Neural cell (in vitro differentiated cells): ENCODE measurements at regions not wholly inside any gene's neighbourhood (a gene's known extent, or its start where the extent isn't known, plus 50 kb on each side); places are given as distances from the start of the nearest gene placed in this dataset.

Source experiments
- H2AFZ ChIP-seq: fragments of 200-600, 300-800 bp; sonication (generic), shearing (Covaris generic); 2 replicates; pipeline ENCODE4 v1.6.0; 2014; ENCODE audit warnings: low read depth, mild to moderate bottlenecking, antibody characterized with exemption, low read length, moderate library complexity
- H3F3A ChIP-seq: fragments of 200-600 bp; shearing (Covaris generic); 2 replicates; pipeline ENCODE4 v1.6.1; 2016; ENCODE audit warnings: mild to moderate bottlenecking, moderate library complexity, mixed read lengths, antibody characterized with exemption, low read length; ENCODE audit not compliant: insufficient read depth, poor library complexity, severe bottlenecking
- H3K27ac ChIP-seq: fragments of 200-600, 300-800 bp; sonication (generic), shearing (Covaris generic); 2 replicates; pipeline ENCODE4 v1.5.1; 2014; ENCODE audit warnings: mild to moderate bottlenecking, low read length, moderate library complexity
- H3K27me3 ChIP-seq: fragments of 300-800, 200-600 bp; sonication (generic), shearing (Covaris generic); 2 replicates; pipeline ENCODE4 v1.6.0; 2014; ENCODE audit warnings: mild to moderate bottlenecking, low read depth, low read length, moderate library complexity; ENCODE audit not compliant: insufficient read depth
- H3K36me3 ChIP-seq: fragments of 300-800, 200-600 bp; sonication (generic), shearing (Covaris generic); 2 replicates; pipeline ENCODE4 v1.5.1; 2014; ENCODE audit warnings: mild to moderate bottlenecking, antibody characterized with exemption, low read length, moderate library complexity; ENCODE audit not compliant: insufficient read depth
- H3K4me2 ChIP-seq: fragments of 300-800, 200-600 bp; sonication (generic), shearing (Covaris generic); 2 replicates; pipeline ENCODE4 v1.6.0; 2014; ENCODE audit warnings: mild to moderate bottlenecking, low read length
- H3K4me3 ChIP-seq: fragments of 300-800, 200-600 bp; sonication (generic), shearing (Covaris generic); 2 replicates; pipeline ENCODE4 v1.5.1; 2014; ENCODE audit warnings: mild to moderate bottlenecking, low read length, moderate library complexity
- H3K79me2 ChIP-seq: fragments of 200-600 bp; shearing (Covaris generic); replicated peaks from 2 replicates; pipeline ENCODE4 v1.6.0; 2014; ENCODE audit warnings: mild to moderate bottlenecking, low read length, moderate library complexity; ENCODE audit not compliant: insufficient read depth
- H3K9ac ChIP-seq: fragments of 300-800, 200-600 bp; sonication (generic), shearing (Covaris generic); 2 replicates; pipeline ENCODE4 v1.6.1; 2016; ENCODE audit warnings: mild to moderate bottlenecking, low read length, mixed read lengths
- H3K9me2 ChIP-seq: fragments of 200-600 bp; shearing (Covaris generic); 2 replicates; pipeline ENCODE4 v1.6.1; 2016; ENCODE audit warnings: mild to moderate bottlenecking, low read length, mixed read lengths; ENCODE audit not compliant: insufficient read depth
- H3K9me3 ChIP-seq: fragments of 200-600, 300-800 bp; sonication (generic), shearing (Covaris generic); 2 replicates; pipeline ENCODE4 v1.6.1; 2016; ENCODE audit warnings: mild to moderate bottlenecking, mixed run types, low read length, moderate library complexity, mixed read lengths
- H4K20me1 ChIP-seq: fragments of 200-600 bp; shearing (Covaris generic); 2 replicates; pipeline ENCODE4 v1.6.1; 2016; ENCODE audit warnings: mild to moderate bottlenecking, mixed run types; ENCODE audit not compliant: insufficient read depth
- CTCF ChIP-seq: fragments of 450-650 bp; IDR thresholded peaks from 2 replicates; pipeline ENCODE4 v1.5.1; 2014; ENCODE audit warnings: antibody characterized with exemption, mild to moderate bottlenecking, moderate library complexity; ENCODE audit not compliant: poor library complexity, severe bottlenecking
- EP300 ChIP-seq: fragments of 450-650 bp; conservative IDR thresholded peaks from 2 replicates; pipeline ENCODE4 v1.6.1; 2014; ENCODE audit warnings: antibody characterized with exemption, mild to moderate bottlenecking, moderate library complexity; ENCODE audit not compliant: poor library complexity, severe bottlenecking
- EZH2 ChIP-seq: fragments of 200-600, 300-800 bp; shearing (Covaris generic), sonication (generic); IDR thresholded peaks from 2 replicates; pipeline ENCODE4 v1.6.1; 2014; ENCODE audit warnings: antibody characterized with exemption, low read length, borderline replicate concordance, mild to moderate bottlenecking; ENCODE audit not compliant: insufficient read depth, poor library complexity, severe bottlenecking
- MXI1 ChIP-seq: fragments of 450-650 bp; conservative IDR thresholded peaks from 2 replicates; pipeline ENCODE4 v1.6.1; 2014; ENCODE audit warnings: antibody characterized with exemption, mild to moderate bottlenecking; ENCODE audit not compliant: poor library complexity, severe bottlenecking
- POLR2AphosphoS5 ChIP-seq: IDR thresholded peaks from 2 replicates; pipeline ENCODE4 v1.6.1; 2012
- RAD21 ChIP-seq: fragments of 450-650 bp; conservative IDR thresholded peaks from 2 replicates; pipeline ENCODE4 v1.6.1; 2014; ENCODE audit warnings: antibody characterized with exemption, mild to moderate bottlenecking, moderate library complexity
- REST ChIP-seq: IDR thresholded peaks from 2 replicates; pipeline ENCODE4 v1.6.1; 2012; ENCODE audit warnings: borderline replicate concordance
- SMC3 ChIP-seq: fragments of 450-650 bp; conservative IDR thresholded peaks from 2 replicates; pipeline ENCODE4 v1.6.1; 2014; ENCODE audit warnings: antibody characterized with exemption, mild to moderate bottlenecking, moderate library complexity; ENCODE audit not compliant: poor library complexity
- TAF1 ChIP-seq: IDR thresholded peaks from 2 replicates; pipeline ENCODE4 v1.6.1; 2012; ENCODE audit warnings: low read depth

GRCh38 chr13:61187471-61187870 is 228.2 kb downstream of the PCDH20 start:
- Histone ChIP-seq H2AFZ (no peak overlapping the region), H3K9me2 (no peaks in the 10 kb centered on the region), H3K4me3 (no peak overlapping the region), H3K9ac (no peak overlapping the region), H3K27ac (no peak overlapping the region), H3K79me2 (no peaks in the 10 kb centered on the region), H3K4me2 (no peak overlapping the region), H3K27me3 (no peaks in the 10 kb centered on the region), H4K20me1 (no peaks in the 10 kb centered on the region), H3K9me3 (no peaks in the 10 kb centered on the region), H3K36me3 (no peaks in the 10 kb centered on the region), H3F3A (no peaks in the 10 kb centered on the region)
- TF ChIP-seq TAF1 (no peak), REST (no peak), POLR2AphosphoS5 (no peak), MXI1 (no peak), SMC3 (no peak), EP300 (no peak), RAD21 (no peak), CTCF (no peak)

- H3K9ac ChIP-seq: no peak overlapping the region
- no peaks in the 10 kb centered on the region for H3K79me2 ChIP-seq
- TF ChIP-seq EZH2 (no peak), EP300 (peak; percentile 77)
- no peaks in the 10 kb centered on the region for H3K9me2 ChIP-seq
- peak overlapping the region; percentile 3 for H3K4me2 ChIP-seq
- no peaks in the 10 kb centered on the region for H3K27me3 ChIP-seq
- H3K4me3 ChIP-seq: peak overlapping the region; percentile 9
- no peaks in the 10 kb centered on the region for H3F3A ChIP-seq
- no peak overlapping the region for H2AFZ ChIP-seq
- H4K20me1 ChIP-seq: no peaks in the 10 kb centered on the region
- no peaks in the 10 kb centered on the region for H3K36me3 ChIP-seq
- H3K9me3 ChIP-seq: no peaks in the 10 kb centered on the region
- peak overlapping the region; percentile 14 for H3K27ac ChIP-seq
Observed at GRCh38 chr13:61183670-61184069, 232.0 kb downstream of the PCDH20 start.

GRCh38 chr13:61180234-61180633 is 235.4 kb downstream of the PCDH20 start:
- no peaks in the 10 kb centered on the region for H3K9me2 ChIP-seq
- no peak overlapping the region for H2AFZ ChIP-seq
- H3K27me3 ChIP-seq: no peaks in the 10 kb centered on the region
- H3K4me3 ChIP-seq: no peak overlapping the region
- H3K4me2 ChIP-seq: no peak overlapping the region
- H3K79me2 ChIP-seq: no peaks in the 10 kb centered on the region
- TF ChIP-seq MXI1 (no peak), SMC3 (no peak), POLR2AphosphoS5 (no peak), CTCF (no peak)
- H3K9me3 ChIP-seq: no peaks in the 10 kb centered on the region
- no peaks in the 10 kb centered on the region for H3F3A ChIP-seq
- no peak overlapping the region for H3K27ac ChIP-seq
- no peak overlapping the region for H3K9ac ChIP-seq
- no peaks in the 10 kb centered on the region for H3K36me3 ChIP-seq
- H4K20me1 ChIP-seq: no peaks in the 10 kb centered on the region
